H1 (cell line): ENCODE measurements at regions not wholly inside any gene's neighbourhood (a gene's known extent, or its start where the extent isn't known, plus 50 kb on each side); places are given as distances from the start of the nearest gene placed in this dataset.

ENCODE experiments used
- CREB1 ChIP-seq: IDR thresholded peaks from 2 replicates; pipeline ENCODE4 v1.6.1; 2012; ENCODE audit warnings: inconsistent platforms
- CTCF ChIP-seq, 3 experiments: IDR thresholded peaks; 1 replicate in 2 of 3; 2 replicates in 1 of 3; pipeline versions ENCODE4 v1.5.1 to v1.6.1; 2011; ENCODE audit warnings: low read length in 3 of 3, mild to moderate bottlenecking in 3 of 3, inconsistent platforms in 2 of 3, low read depth in 1 of 3, moderate library complexity in 1 of 3; ENCODE audit not compliant: insufficient read depth in 1 of 3; ENCODE audit errors: control extremely low read depth in 1 of 3
- JUN ChIP-seq: IDR thresholded peaks from 2 replicates; pipeline ENCODE4 v1.6.1; 2011; ENCODE audit warnings: low read depth, mild to moderate bottlenecking, improper control_type of control experiment, low read length

- TF ChIP-seq CTCF (IDR thresholded peaks at IDR 0.05; ENCODE audit: control extremely low read depth in 1 of 3, insufficient read depth in 1 of 3, low read depth in 1 of 3, low read length in 3 of 3) (no peak), JUN (no peak), CREB1 (no peak)
These were observed 309.9 kb downstream of the NDUFA10 start for GRCh38 chr2:239715202-239715601.
